Neural crest cell (in vitro differentiated cells): ENCODE measurements at regions not wholly inside any gene's neighbourhood (a gene's known extent, or its start where the extent isn't known, plus 50 kb on each side); places are given as distances from the start of the nearest gene placed in this dataset.

ENCODE experiments used
- DNase-seq: peaks from one replicate; pipeline ENCODE4 v3.0.0; 2021; ENCODE audit warnings: low read depth, mixed read lengths, low spot score
- H3K27ac Mint-ChIP-seq: one replicate; pipeline ENCODE4 v1.8.0; 2021; ENCODE audit warnings: mild to moderate bottlenecking, mixed read lengths; ENCODE audit not compliant: unreplicated experiment
- H3K27me3 Mint-ChIP-seq: 2 replicates; pipeline ENCODE4 v1.8.0; 2021; ENCODE audit warnings: low read depth, mild to moderate bottlenecking, mixed read lengths
- H3K36me3 Mint-ChIP-seq: 2 replicates; pipeline ENCODE4 v1.8.0; 2021; ENCODE audit warnings: low read depth, mild to moderate bottlenecking, mixed read lengths
- H3K4me1 Mint-ChIP-seq: 2 replicates; pipeline ENCODE4 v1.8.0; 2021; ENCODE audit warnings: mixed read lengths
- H3K4me3 Mint-ChIP-seq: one replicate; pipeline ENCODE4 v1.8.0; 2021; ENCODE audit warnings: mild to moderate bottlenecking, mixed read lengths
- H3K9me3 Mint-ChIP-seq: 2 replicates; pipeline ENCODE4 v1.8.0; 2021; ENCODE audit warnings: mixed read lengths
- TF ChIP-seq, protein P1 (sequence below): fragments of 200-600 bp; sonication (generic); conservative IDR thresholded peaks from 2 replicates; pipeline ENCODE4 v1.5.0; 2021; ENCODE audit warnings: antibody characterized with exemption, mild to moderate bottlenecking

- DNase-seq: no peak
- Mint-ChIP-seq H3K27me3 (peaks cover 19% of the 10 kb centered on the region), H3K4me3 (no peak overlapping the region), H3K36me3 (no peaks in the 10 kb centered on the region), H3K4me1 (peaks cover under 1% of the 10 kb centered on the region), H3K9me3 (no peaks in the 10 kb centered on the region), H3K27ac (no peak overlapping the region)
- TF ChIP-seq, protein P1, sequence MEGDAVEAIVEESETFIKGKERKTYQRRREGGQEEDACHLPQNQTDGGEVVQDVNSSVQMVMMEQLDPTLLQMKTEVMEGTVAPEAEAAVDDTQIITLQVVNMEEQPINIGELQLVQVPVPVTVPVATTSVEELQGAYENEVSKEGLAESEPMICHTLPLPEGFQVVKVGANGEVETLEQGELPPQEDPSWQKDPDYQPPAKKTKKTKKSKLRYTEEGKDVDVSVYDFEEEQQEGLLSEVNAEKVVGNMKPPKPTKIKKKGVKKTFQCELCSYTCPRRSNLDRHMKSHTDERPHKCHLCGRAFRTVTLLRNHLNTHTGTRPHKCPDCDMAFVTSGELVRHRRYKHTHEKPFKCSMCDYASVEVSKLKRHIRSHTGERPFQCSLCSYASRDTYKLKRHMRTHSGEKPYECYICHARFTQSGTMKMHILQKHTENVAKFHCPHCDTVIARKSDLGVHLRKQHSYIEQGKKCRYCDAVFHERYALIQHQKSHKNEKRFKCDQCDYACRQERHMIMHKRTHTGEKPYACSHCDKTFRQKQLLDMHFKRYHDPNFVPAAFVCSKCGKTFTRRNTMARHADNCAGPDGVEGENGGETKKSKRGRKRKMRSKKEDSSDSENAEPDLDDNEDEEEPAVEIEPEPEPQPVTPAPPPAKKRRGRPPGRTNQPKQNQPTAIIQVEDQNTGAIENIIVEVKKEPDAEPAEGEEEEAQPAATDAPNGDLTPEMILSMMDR: no peak
Observed at GRCh38 chr14:95466506-95466905, 49.9 kb downstream of the SYNE3 start.

GRCh38 chr14:95465936-95466335 is 50.5 kb downstream of the SYNE3 start:
- TF ChIP-seq, protein P1: no peak
- Mint-ChIP-seq H3K4me3 (no peak overlapping the region), H3K27me3 (peaks cover 25% of the 10 kb centered on the region), H3K4me1 (peaks cover 6% of the 10 kb centered on the region), H3K27ac (no peak overlapping the region), H3K9me3 (no peaks in the 10 kb centered on the region), H3K36me3 (no peaks in the 10 kb centered on the region)
- no peak for DNase-seq

DNA sequence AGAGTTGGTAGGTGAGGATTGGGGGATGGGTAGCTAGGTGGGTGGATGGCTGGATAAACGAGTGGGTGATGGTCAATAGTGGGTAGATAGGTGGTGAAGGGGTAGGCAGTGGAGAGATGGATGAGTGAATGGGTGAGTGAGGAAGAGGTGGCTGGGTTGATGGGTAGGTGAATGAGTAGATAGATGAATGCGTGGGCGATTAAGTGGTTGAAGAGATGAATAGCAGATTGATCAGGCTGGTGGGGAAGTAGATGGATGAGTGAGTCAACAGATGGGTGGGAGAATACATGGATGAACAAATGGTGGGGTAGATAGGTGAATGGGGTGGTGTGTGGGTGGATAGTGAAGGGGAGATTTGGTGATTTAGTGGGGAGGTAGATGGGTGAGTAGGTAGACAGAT is 51.1 kb downstream of the SYNE3 start:
- Mint-ChIP-seq H3K27me3 (peaks cover 31% of the 10 kb centered on the region), H3K27ac (no peak overlapping the region), H3K4me1 (peaks cover 11% of the 10 kb centered on the region), H3K36me3 (no peaks in the 10 kb centered on the region), H3K4me3 (no peak overlapping the region), H3K9me3 (no peaks in the 10 kb centered on the region)
- no peak for DNase-seq
- TF ChIP-seq, protein P1: no peak

GRCh38 chr14:95464514-95464913 is 51.9 kb downstream of the SYNE3 start:
- no peak for DNase-seq
- Mint-ChIP-seq H3K4me3 (no peak overlapping the region), H3K9me3 (no peaks in the 10 kb centered on the region), H3K27ac (no peak overlapping the region), H3K4me1 (peaks cover 11% of the 10 kb centered on the region), H3K36me3 (no peaks in the 10 kb centered on the region), H3K27me3 (peaks cover 38% of the 10 kb centered on the region)
- TF ChIP-seq, protein P1: no peak

- Mint-ChIP-seq H3K36me3 (no peaks in the 10 kb centered on the region), H3K27me3 (peaks cover 40% of the 10 kb centered on the region), H3K9me3 (no peaks in the 10 kb centered on the region), H3K4me1 (peaks cover 11% of the 10 kb centered on the region), H3K27ac (no peak overlapping the region), H3K4me3 (no peak overlapping the region)
- DNase-seq: no peak
- TF ChIP-seq, protein P1: no peak
Observed at GRCh38 chr14:95464103-95464502, 52.3 kb downstream of the SYNE3 start.
